Psoas muscle (tissue), 7 donors: ENCODE measurements at regions not wholly inside any gene's neighbourhood (a gene's known extent, or its start where the extent isn't known, plus 50 kb on each side); places are given as distances from the start of the nearest gene placed in this dataset.

Experiments
- ATAC-seq, 4 donors: fragments of 200-7000 bp; cut with Tn5 transposase; one replicate each; pipeline ENCODE4 v1.9.1; 2020; ENCODE audit warnings: moderate library complexity in 3 of 4, mild to moderate bottlenecking in 2 of 4
- DNase-seq, 2 donors: peaks; one replicate each; pipeline ENCODE4 v3.0.0-alpha.2; 2020
- H3K27ac ChIP-seq: fragments of 200-600 bp; one replicate; pipeline ENCODE4 v1.8.0; 2022
- H3K27me3 ChIP-seq, 3 donors: fragments of 200-600 bp in 1 of 3; one replicate each; pipeline versions ENCODE4 v1.6.1 to v1.8.0; 2013 to 2022; ENCODE audit warnings: low read length in 2 of 3, mild to moderate bottlenecking in 2 of 3, moderate library complexity in 1 of 3; ENCODE audit not compliant: insufficient read depth in 3 of 3
- H3K36me3 ChIP-seq, 2 donors: fragments of 200-600 bp in 1 of 2; one replicate each; pipeline versions ENCODE4 v1.6.1 to v1.8.0; 2013 to 2022; ENCODE audit warnings: low read depth in 1 of 2, mild to moderate bottlenecking in 1 of 2, moderate library complexity in 1 of 2; ENCODE audit not compliant: insufficient read depth in 1 of 2
- H3K4me1 ChIP-seq: fragments of 200-600 bp; one replicate; pipeline ENCODE4 v1.8.0; 2022
- H3K4me3 ChIP-seq: fragments of 200-600 bp; one replicate; pipeline ENCODE4 v1.8.0; 2022; ENCODE audit warnings: mild to moderate bottlenecking
- H3K9me3 ChIP-seq: fragments of 200-600 bp; one replicate; pipeline ENCODE4 v1.8.0; 2022
- CTCF ChIP-seq: fragments of 200-600 bp; IDR thresholded peaks from one replicate; pipeline ENCODE4 v1.8.0; 2022; ENCODE audit warnings: antibody characterized with exemption
- WGBS, 3 donors: extraction: QIAGEN DNeasy Blood & Tissue Kit; methylation state at CpG; one replicate each; pipeline versions ENCODE4 v1.1.6 to v1.1.7; 2013; 5-methylcytosine and 5-hydroxymethylcytosine counted together
- intact Hi-C, 2 donors: fragments of 100-400 bp; cut with DNase I; formaldehyde crosslinking; loops; one replicate each; pipeline versions ENCODE4 v1.11.0 to v1.14.2; 2022
- donor health status: healthy with polysubstance abuse.
- donor health status: DM: no; HTN: no; CAD: no; lungs with moderate emphysema.
- donor health status: Bipolar disorder and iron deficiency.
- donor health status: healthy.
- donor health status: DM: yes; HTN: yes; CAD: no.
- donor health status: DM: no; HTN: no; CAD: no.
- donor health status: DM: yes; HTN: yes; CAD: no.

- DNase-seq: no peak
- no peaks in the 10 kb centered on the region for H3K9me3 ChIP-seq
- TF ChIP-seq CTCF: no peak
- H3K36me3 ChIP-seq: no peaks in the 10 kb centered on the region
- intact Hi-C loops: no loop called here
- no peak overlapping the region for H3K4me3 ChIP-seq
- no peaks in the 10 kb centered on the region for H3K27me3 ChIP-seq
- no peak overlapping the region for H3K27ac ChIP-seq
- no peaks in the 10 kb centered on the region for H3K4me1 ChIP-seq
- no peak for ATAC-seq
- WGBS, 3 donors: 76 to 81% (median 79%) methylated on average over 5 of the region's 5 CpGs
Observed at GRCh38 chr21:17146426-17146825, 366.4 kb upstream of the CXADR start.

GRCh38 chr21:17159697-17160096 lies 353.1 kb upstream of the CXADR start:
- H3K9me3 ChIP-seq: no peaks in the 10 kb centered on the region
- no peaks in the 10 kb centered on the region for H3K36me3 ChIP-seq
- no peak overlapping the region for H3K27ac ChIP-seq
- intact Hi-C loops: no loop called here
- H3K27me3 ChIP-seq: no peaks in the 10 kb centered on the region
- no peaks in the 10 kb centered on the region for H3K4me1 ChIP-seq
- WGBS, 3 donors: 77 to 86% (median 84%) methylated on average over 2 of the region's 2 CpGs
- DNase-seq (no peak), ATAC-seq (no peak)
- no peak for TF ChIP-seq CTCF
- H3K4me3 ChIP-seq: no peak overlapping the region

- ATAC-seq: no peak
- H3K27ac ChIP-seq: no peak overlapping the region
Observed at GRCh38 chr21:17185674-17186073, 327.2 kb upstream of the CXADR start.

GRCh38 chr21:17189963-17190362 lies 322.9 kb upstream of the CXADR start:
- DNase-seq (no peak), ATAC-seq (no peak)
- H3K27me3 ChIP-seq: no peaks in the 10 kb centered on the region
- H3K27ac ChIP-seq: no peak overlapping the region
- WGBS, 3 donors: 86 to 93% (median 89%) methylated on average over 2 of the region's 2 CpGs
- intact Hi-C loops: no loop called here
- H3K4me1 ChIP-seq: no peaks in the 10 kb centered on the region
- no peak overlapping the region for H3K4me3 ChIP-seq
- no peaks in the 10 kb centered on the region for H3K36me3 ChIP-seq
- peaks cover 8% of the 10 kb centered on the region for H3K9me3 ChIP-seq
- no peak for TF ChIP-seq CTCF

More at GRCh38 chr21:17185674-17186073, 327.2 kb upstream of the CXADR start:
- H3K4me3 ChIP-seq: no peak overlapping the region
- no peaks in the 10 kb centered on the region for H3K36me3 ChIP-seq
- no peak for DNase-seq
- intact Hi-C loops: no loop called here
- no peak for TF ChIP-seq CTCF
- no peaks in the 10 kb centered on the region for H3K4me1 ChIP-seq
- peaks cover 8% of the 10 kb centered on the region for H3K9me3 ChIP-seq
- H3K27me3 ChIP-seq: no peaks in the 10 kb centered on the region
- 65 to 82% (median 79%) methylated on average over 3 of the region's 3 CpGs for WGBS, 3 donors

- no peak for ATAC-seq
- H3K36me3 ChIP-seq: no peaks in the 10 kb centered on the region
- intact Hi-C loops: no loop called here
- no peaks in the 10 kb centered on the region for H3K27me3 ChIP-seq
- peaks cover 8% of the 10 kb centered on the region for H3K9me3 ChIP-seq
- no peak overlapping the region for H3K4me3 ChIP-seq
- TF ChIP-seq CTCF: no peak
- H3K4me1 ChIP-seq: no peaks in the 10 kb centered on the region
- no peak overlapping the region for H3K27ac ChIP-seq
- DNase-seq: no peak
- 45 to 87% (median 75%) methylated on average over 1 of the region's 1 CpG for WGBS, 3 donors
Observed at GRCh38 chr21:17191346-17191993, 321.4 kb upstream of the CXADR start.
